GM10248 (cell line): ENCODE measurements at regions not wholly inside any gene's neighbourhood (a gene's known extent, or its start where the extent isn't known, plus 50 kb on each side); places are given as distances from the start of the nearest gene placed in this dataset.

Experiments used
- CTCF ChIA-PET: fragments of 300-600 bp; sonication (Branson Sonifier 250); formaldehyde crosslinking; extraction: SDS; loops from one replicate; lab custom pipeline; 2021; ENCODE audit warnings: antibody characterized with exemption; lab: Yijun Ruan, JAX
- POLR2A ChIA-PET: fragments of 350-650 bp; sonication (Branson Sonifier 250); formaldehyde crosslinking; extraction: SDS; loops from one replicate; lab custom pipeline; 2020; ENCODE audit warnings: antibody characterized with exemption; lab: Yijun Ruan, JAX
- DNase-seq: peaks from one replicate; pipeline ENCODE4 v3.0.0; 2012; ENCODE audit errors: extremely low spot score
- TF ChIP-seq, protein P1 (sequence below): IDR thresholded peaks from 2 replicates; pipeline ENCODE4 v1.5.1; 2012; ENCODE audit warnings: mild to moderate bottlenecking, low read depth; ENCODE audit errors: extremely low read depth, missing control alignments, control extremely low read depth

DNA sequence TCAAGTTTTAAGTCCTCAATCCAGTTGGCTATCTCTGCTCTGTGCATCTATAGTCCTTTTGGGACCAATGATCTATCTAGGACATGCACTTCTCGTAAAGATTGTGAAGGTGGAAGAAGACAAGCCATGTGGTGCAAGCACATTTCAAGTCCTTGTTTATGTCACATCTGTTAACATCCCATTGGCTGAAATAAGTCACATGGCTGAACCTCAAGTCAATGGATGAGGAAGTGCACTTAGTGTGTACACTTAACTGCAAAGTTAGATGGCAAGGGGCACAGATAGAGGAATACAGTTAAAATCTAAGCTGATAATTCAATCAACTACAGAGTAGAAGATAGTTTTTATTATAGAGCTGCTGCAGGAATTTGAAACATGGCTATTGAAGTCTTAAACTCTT lies 362.8 kb upstream of the TBX3 start:
- ChIA-PET CTCF (interaction anchor here (1.2 kb wide), 1 partner anchor 12 kb away, joined by 3 read pairs; no protein-coding TSS in a partner anchor), POLR2A (no interaction called here)
- no peak for DNase-seq
- TF ChIP-seq, protein P1, sequence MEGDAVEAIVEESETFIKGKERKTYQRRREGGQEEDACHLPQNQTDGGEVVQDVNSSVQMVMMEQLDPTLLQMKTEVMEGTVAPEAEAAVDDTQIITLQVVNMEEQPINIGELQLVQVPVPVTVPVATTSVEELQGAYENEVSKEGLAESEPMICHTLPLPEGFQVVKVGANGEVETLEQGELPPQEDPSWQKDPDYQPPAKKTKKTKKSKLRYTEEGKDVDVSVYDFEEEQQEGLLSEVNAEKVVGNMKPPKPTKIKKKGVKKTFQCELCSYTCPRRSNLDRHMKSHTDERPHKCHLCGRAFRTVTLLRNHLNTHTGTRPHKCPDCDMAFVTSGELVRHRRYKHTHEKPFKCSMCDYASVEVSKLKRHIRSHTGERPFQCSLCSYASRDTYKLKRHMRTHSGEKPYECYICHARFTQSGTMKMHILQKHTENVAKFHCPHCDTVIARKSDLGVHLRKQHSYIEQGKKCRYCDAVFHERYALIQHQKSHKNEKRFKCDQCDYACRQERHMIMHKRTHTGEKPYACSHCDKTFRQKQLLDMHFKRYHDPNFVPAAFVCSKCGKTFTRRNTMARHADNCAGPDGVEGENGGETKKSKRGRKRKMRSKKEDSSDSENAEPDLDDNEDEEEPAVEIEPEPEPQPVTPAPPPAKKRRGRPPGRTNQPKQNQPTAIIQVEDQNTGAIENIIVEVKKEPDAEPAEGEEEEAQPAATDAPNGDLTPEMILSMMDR, result no peak

DNA sequence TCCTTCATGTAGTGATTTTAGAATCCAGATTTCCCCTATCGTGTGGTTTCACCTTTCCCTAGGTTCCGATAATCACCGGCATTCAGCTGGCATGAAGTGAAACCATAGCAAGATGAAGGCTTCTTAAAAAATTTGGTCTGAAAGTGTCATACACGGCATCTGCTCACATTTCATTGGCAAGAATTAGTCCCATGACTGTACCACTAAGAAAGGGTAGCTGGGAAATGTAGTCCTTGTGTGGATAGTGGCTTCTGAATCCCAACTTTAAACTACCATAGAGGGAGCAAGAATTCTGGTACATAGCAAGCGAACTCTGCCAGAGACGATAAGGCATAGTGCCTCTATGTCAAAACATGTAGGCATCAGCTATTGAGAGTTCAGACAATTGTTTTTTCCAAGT lies 360.1 kb upstream of the TBX3 start:
- no peak for DNase-seq
- ChIA-PET POLR2A (no interaction called here), CTCF (no interaction called here)
- TF ChIP-seq, protein P1, result no peak

DNA sequence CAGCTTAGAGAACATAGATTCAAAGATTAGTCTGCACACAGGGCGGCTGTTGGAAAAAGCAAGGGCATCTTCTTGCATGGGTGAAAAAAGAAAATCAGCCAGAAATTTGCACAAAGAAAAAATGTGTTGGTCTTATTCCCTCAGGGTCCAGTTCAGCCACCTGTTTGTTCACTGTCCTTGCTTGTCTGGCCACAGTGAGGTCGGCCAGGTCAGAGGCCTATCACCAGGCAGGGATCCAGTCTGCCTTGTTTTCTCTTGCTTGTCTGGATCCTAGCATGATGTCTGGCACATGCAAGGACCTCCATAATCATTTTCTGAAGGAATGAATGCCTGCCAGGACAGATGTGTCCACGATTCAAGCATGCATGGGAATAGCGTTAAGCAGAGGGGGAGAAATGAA lies 359.1 kb upstream of the TBX3 start:
- TF ChIP-seq, protein P1, result no peak
- no peak for DNase-seq
- POLR2A ChIA-PET, result no interaction called here
- CTCF ChIA-PET, result no interaction called here

DNA sequence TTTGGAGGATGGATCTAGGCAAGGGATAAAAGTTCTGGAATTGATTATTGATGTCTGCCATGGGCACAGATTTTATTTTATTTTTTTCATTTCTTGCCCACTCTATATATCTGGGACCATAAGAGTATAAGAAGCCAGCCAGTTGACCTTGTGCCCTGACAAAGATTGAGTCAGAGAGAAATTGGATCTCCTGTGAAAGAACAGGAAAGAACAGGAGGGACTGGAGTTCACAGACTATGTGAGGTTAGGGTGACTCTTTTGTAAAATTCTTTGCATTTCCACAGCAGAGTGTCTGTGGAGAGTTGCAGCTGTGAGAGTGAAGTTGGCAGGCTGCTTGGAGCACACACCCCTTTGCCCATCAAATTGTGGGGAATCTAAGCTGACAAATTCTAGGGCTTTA lies 358.4 kb upstream of the TBX3 start:
- ChIA-PET POLR2A (no interaction called here), CTCF (no interaction called here)
- TF ChIP-seq, protein P1, result no peak
- no peak for DNase-seq

DNA sequence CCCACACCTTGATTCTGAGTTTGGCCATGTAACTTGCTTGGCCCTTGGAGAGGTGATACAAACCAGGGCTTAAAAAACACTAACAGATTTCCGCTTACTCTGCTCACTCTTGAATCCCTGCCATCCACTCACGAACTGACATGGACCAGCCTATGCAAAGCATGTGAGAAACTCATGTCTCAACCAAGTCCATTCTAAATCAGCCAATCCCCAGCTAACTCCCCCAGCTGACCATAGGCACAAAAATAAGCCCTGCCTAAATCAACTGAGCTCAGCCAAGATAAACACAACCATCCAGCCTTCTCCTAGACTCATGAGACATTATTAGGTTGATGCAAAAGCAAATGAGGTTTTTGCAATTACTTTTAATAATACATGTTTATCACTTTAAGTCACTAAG lies 353.9 kb upstream of the TBX3 start:
- DNase-seq, result no peak
- TF ChIP-seq, protein P1, result no peak
- ChIA-PET POLR2A (no interaction called here), CTCF (no interaction called here)

GRCh38 chr12:115035535-115036107 lies 351.6 kb upstream of the TBX3 start:
- POLR2A ChIA-PET, result no interaction called here
- TF ChIP-seq, protein P1, result no peak
- CTCF ChIA-PET, result interaction anchor here (0.7 kb wide), 1 partner anchor 17 kb away, joined by 3 read pairs; no protein-coding TSS in a partner anchor
- no peak for DNase-seq
